OCI-LY3 (cell line): ENCODE measurements at regions not wholly inside any gene's neighbourhood (a gene's known extent, or its start where the extent isn't known, plus 50 kb on each side); places are given as distances from the start of the nearest gene placed in this dataset.

Experiments used
- EZH2phosphoT487 ChIP-seq: fragments of 200-600 bp; shearing (Covaris generic); IDR thresholded peaks from 2 replicates; pipeline ENCODE4 v1.6.1; 2018; ENCODE audit warnings: antibody characterized with exemption, mixed run types, low read depth
- TF ChIP-seq, protein P1 (sequence below): fragments of 200-600, 300-600 bp; sonication (generic); IDR thresholded peaks from 2 replicates; pipeline ENCODE4 v1.5.1; 2014; ENCODE audit warnings: antibody characterized with exemption, low read length, low read depth

DNA sequence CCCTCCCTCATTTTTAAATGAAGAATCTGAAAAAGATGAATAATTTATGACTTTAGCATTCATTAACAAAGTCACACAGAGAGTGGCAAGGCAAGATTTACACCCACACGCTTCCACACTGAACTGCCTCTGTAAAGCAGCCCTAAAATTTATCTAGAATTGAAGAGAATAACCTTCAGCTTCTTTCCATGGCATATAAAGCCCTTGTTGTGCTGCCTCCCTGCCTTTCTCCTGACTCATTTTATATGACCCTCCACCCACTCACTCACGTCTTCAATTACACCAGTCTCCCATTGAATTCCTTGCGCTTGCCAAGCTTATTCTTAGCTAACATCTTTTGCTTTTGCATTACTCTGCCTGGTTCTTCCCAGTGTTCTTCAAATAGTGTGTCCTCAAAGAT is 2649.3 kb downstream of the PCDH7 start:
- TF ChIP-seq, protein P1, sequence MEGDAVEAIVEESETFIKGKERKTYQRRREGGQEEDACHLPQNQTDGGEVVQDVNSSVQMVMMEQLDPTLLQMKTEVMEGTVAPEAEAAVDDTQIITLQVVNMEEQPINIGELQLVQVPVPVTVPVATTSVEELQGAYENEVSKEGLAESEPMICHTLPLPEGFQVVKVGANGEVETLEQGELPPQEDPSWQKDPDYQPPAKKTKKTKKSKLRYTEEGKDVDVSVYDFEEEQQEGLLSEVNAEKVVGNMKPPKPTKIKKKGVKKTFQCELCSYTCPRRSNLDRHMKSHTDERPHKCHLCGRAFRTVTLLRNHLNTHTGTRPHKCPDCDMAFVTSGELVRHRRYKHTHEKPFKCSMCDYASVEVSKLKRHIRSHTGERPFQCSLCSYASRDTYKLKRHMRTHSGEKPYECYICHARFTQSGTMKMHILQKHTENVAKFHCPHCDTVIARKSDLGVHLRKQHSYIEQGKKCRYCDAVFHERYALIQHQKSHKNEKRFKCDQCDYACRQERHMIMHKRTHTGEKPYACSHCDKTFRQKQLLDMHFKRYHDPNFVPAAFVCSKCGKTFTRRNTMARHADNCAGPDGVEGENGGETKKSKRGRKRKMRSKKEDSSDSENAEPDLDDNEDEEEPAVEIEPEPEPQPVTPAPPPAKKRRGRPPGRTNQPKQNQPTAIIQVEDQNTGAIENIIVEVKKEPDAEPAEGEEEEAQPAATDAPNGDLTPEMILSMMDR: no peak
- TF ChIP-seq EZH2phosphoT487: no peak
